ENCODE measurements at regions not wholly inside any gene's neighbourhood (a gene's known extent, or its start where the extent isn't known, plus 50 kb on each side); places are given as distances from the start of the nearest gene placed in this dataset.
A peak's percentile ranks its signal among the peaks of the same experiment; 100 is the strongest.
"Not testable (repeated sequence)": the region's sequence is repeated elsewhere in the genome, so short reads cannot be mapped to it uniquely, and the experiment has no call there.

GRCh38 chr6:18527836-18528743, 140.9 kb downstream of the RNF144B start:
- peak; percentile 17 for DNase-seq

GRCh38 chr6:18530201-18530600, 143.1 kb downstream of the RNF144B start:
- no peak for DNase-seq

- DNase-seq = no peak
Observed at GRCh38 chr6:18532139-18532538, 145.0 kb downstream of the RNF144B start.

- no peak for DNase-seq
Observed at GRCh38 chr6:18533793-18534192, 146.6 kb downstream of the RNF144B start.

- DNase-seq = peak; percentile 58
Observed at GRCh38 chr6:18536591-18537055, 149.5 kb downstream of the RNF144B start.

GRCh38 chr6:18538315-18538714, 151.2 kb downstream of the RNF144B start:
- DNase-seq = no peak

GRCh38 chr6:18543051-18543450, 155.9 kb downstream of the RNF144B start:
- DNase-seq = no peak

GRCh38 chr6:18545142-18545541, 158.0 kb downstream of the RNF144B start:
- DNase-seq = not testable (repeated sequence)

GRCh38 chr6:18545726-18546125, 158.6 kb downstream of the RNF144B start:
- no peak for DNase-seq

GRCh38 chr6:18550119-18550518, 163.0 kb downstream of the RNF144B start:
- no peak for DNase-seq

GRCh38 chr6:18551228-18551627, 164.1 kb downstream of the RNF144B start:
- no peak for DNase-seq

- DNase-seq = no peak
Observed at GRCh38 chr6:18555750-18556149, 168.6 kb downstream of the RNF144B start.

- no peak for DNase-seq
Observed at GRCh38 chr6:18561037-18561750, 174.0 kb downstream of the RNF144B start.

GRCh38 chr6:18562726-18563125, 175.6 kb downstream of the RNF144B start:
- DNase-seq = no peak

- DNase-seq = no peak
Observed at GRCh38 chr6:18564775-18565174, 177.6 kb downstream of the RNF144B start.

GRCh38 chr6:18565231-18565630, 178.1 kb downstream of the RNF144B start:
- DNase-seq = no peak

- no peak for DNase-seq
Observed at GRCh38 chr6:18567380-18567779, 180.2 kb downstream of the RNF144B start.

GRCh38 chr6:18577491-18577890, 190.3 kb downstream of the RNF144B start:
- no peak for DNase-seq

GRCh38 chr6:18579166-18579565, 192.0 kb downstream of the RNF144B start:
- no peak for DNase-seq

GRCh38 chr6:18579869-18580268, 192.7 kb downstream of the RNF144B start:
- DNase-seq = no peak

- DNase-seq = no peak
Observed at GRCh38 chr6:18584372-18584771, 197.2 kb downstream of the RNF144B start.

GRCh38 chr6:18585032-18585573, 198.0 kb downstream of the RNF144B start:
- DNase-seq = no peak

GRCh38 chr6:18586133-18586532, 199.0 kb downstream of the RNF144B start:
- no peak for DNase-seq

All from NCI-H1436 treated with DMSO at 0.1 percent for 48 hours (cell line).